Calu3 (cell line): ENCODE measurements at regions not wholly inside any gene's neighbourhood (a gene's known extent, or its start where the extent isn't known, plus 50 kb on each side); places are given as distances from the start of the nearest gene placed in this dataset.

ENCODE experiments used
- BruUV-seq: library from RNA; stranded (reverse); fragments of 400-500 nt; replicated peaks from 2 replicates; lab custom pipeline; 2021; lab: Mats Ljungman, UMichigan
- CTCF ChIA-PET: fragments of 300-600 bp; sonication (Branson Sonifier 250); formaldehyde crosslinking; loops from one replicate; lab custom pipeline; 2022; ENCODE audit warnings: antibody characterized with exemption; lab: Charles Lee
- DNase-seq: peaks from one replicate; pipeline ENCODE4 v3.0.0; 2022
- H3K27ac Mint-ChIP-seq: one replicate; pipeline ENCODE4 v1.8.0; 2022; ENCODE audit warnings: mixed read lengths; ENCODE audit not compliant: unreplicated experiment
- H3K27me3 Mint-ChIP-seq: one replicate; pipeline ENCODE4 v1.8.0; 2022; ENCODE audit warnings: mixed read lengths; ENCODE audit not compliant: unreplicated experiment
- H3K36me3 Mint-ChIP-seq: one replicate; pipeline ENCODE4 v1.8.0; 2022; ENCODE audit warnings: mild to moderate bottlenecking, moderate library complexity, mixed read lengths; ENCODE audit not compliant: insufficient read depth, unreplicated experiment
- H3K4me1 Mint-ChIP-seq: one replicate; pipeline ENCODE4 v1.8.0; 2022; ENCODE audit warnings: mild to moderate bottlenecking, low read depth, mixed read lengths; ENCODE audit not compliant: unreplicated experiment
- H3K4me3 Mint-ChIP-seq: one replicate; pipeline ENCODE4 v1.8.0; 2022; ENCODE audit warnings: mild to moderate bottlenecking, low read depth, moderate library complexity, mixed read lengths; ENCODE audit not compliant: unreplicated experiment
- H3K9me3 Mint-ChIP-seq: one replicate; pipeline ENCODE4 v1.8.0; 2022; ENCODE audit warnings: low read depth, mixed read lengths; ENCODE audit not compliant: unreplicated experiment
- CTCF ChIP-seq: fragments of 200-600 bp; IDR thresholded peaks from one replicate; pipeline ENCODE4 v1.8.0; 2022; ENCODE audit warnings: antibody characterized with exemption; ENCODE audit not compliant: unreplicated experiment
- intact Hi-C: fragments of 100-400 bp; cut with micrococcal nuclease; formaldehyde crosslinking; loops from one replicate; pipeline ENCODE4 v1.10.0; 2022; ENCODE audit not compliant: unreplicated experiment

GRCh38 chr6:141790921-141791320 lies 341.8 kb upstream of the GJE1 start:
- Mint-ChIP-seq H3K36me3 (no peaks in the 10 kb centered on the region), H3K4me3 (no peak overlapping the region), H3K9me3 (no peaks in the 10 kb centered on the region), H3K27me3 (no peaks in the 10 kb centered on the region), H3K27ac (no peak overlapping the region), H3K4me1 (no peaks in the 10 kb centered on the region)
- intact Hi-C loops, result no loop called here
- BruUV-seq, result no TSS peak
- no peak for TF ChIP-seq CTCF
- CTCF ChIA-PET, result no interaction called here
- DNase-seq, result no peak

- intact Hi-C loops, result no loop called here
- Mint-ChIP-seq H3K36me3 (no peaks in the 10 kb centered on the region), H3K4me1 (no peaks in the 10 kb centered on the region), H3K27me3 (no peaks in the 10 kb centered on the region), H3K9me3 (no peaks in the 10 kb centered on the region), H3K27ac (no peak overlapping the region), H3K4me3 (no peak overlapping the region)
- BruUV-seq, result no TSS peak
- DNase-seq, result no peak
- CTCF ChIA-PET, result no interaction called here
- no peak for TF ChIP-seq CTCF
These were observed 344.6 kb upstream of the GJE1 start for GRCh38 chr6:141788096-141788495.

- Mint-ChIP-seq H3K4me1 (no peaks in the 10 kb centered on the region), H3K4me3 (no peak overlapping the region), H3K9me3 (no peaks in the 10 kb centered on the region), H3K27me3 (no peaks in the 10 kb centered on the region), H3K27ac (no peak overlapping the region), H3K36me3 (no peaks in the 10 kb centered on the region)
- BruUV-seq, result no TSS peak
- intact Hi-C loops, result no loop called here
- no peak for DNase-seq
- CTCF ChIA-PET, result no interaction called here
- TF ChIP-seq CTCF, result no peak
These were observed 349.1 kb upstream of the GJE1 start for GRCh38 chr6:141783585-141783984.

- Mint-ChIP-seq H3K4me3 (no peak overlapping the region), H3K9me3 (no peaks in the 10 kb centered on the region), H3K27me3 (no peaks in the 10 kb centered on the region), H3K36me3 (no peaks in the 10 kb centered on the region), H3K27ac (no peak overlapping the region), H3K4me1 (no peaks in the 10 kb centered on the region)
- intact Hi-C loops, result no loop called here
- CTCF ChIA-PET, result no interaction called here
- TF ChIP-seq CTCF, result no peak
- no peak for DNase-seq
- BruUV-seq, result no TSS peak
These were observed 352.4 kb upstream of the GJE1 start for GRCh38 chr6:141780296-141780695.
